KMS-11 (cell line): ENCODE measurements at regions not wholly inside any gene's neighbourhood (a gene's known extent, or its start where the extent isn't known, plus 50 kb on each side); places are given as distances from the start of the nearest gene placed in this dataset.

Source experiments
- H2AFZ ChIP-seq: fragments of 200-600 bp; sonication (generic); 2 replicates; pipeline ENCODE4 v1.6.1; 2016; ENCODE audit warnings: antibody characterized with exemption, mixed run types, low read depth
- H3K27ac ChIP-seq: fragments of 200-600 bp; sonication (generic); 2 replicates; pipeline ENCODE4 v1.6.1; 2016; ENCODE audit warnings: mild to moderate bottlenecking, mixed run types
- H3K27me3 ChIP-seq: fragments of 200-600 bp; sonication (generic); 2 replicates; pipeline ENCODE4 v1.6.1; 2017; ENCODE audit warnings: mild to moderate bottlenecking, low read depth, mixed run types, moderate library complexity; ENCODE audit not compliant: insufficient read depth
- H3K36me3 ChIP-seq: fragments of 200-600 bp; sonication (generic); 2 replicates; pipeline ENCODE4 v1.6.1; 2017; ENCODE audit warnings: mild to moderate bottlenecking, mixed run types; ENCODE audit not compliant: insufficient read depth
- H3K4me1 ChIP-seq: fragments of 200-600 bp; sonication (generic); 2 replicates; pipeline ENCODE4 v1.6.1; 2016; ENCODE audit warnings: mild to moderate bottlenecking, low read depth, mixed run types; ENCODE audit not compliant: poor library complexity, severe bottlenecking
- H3K4me2 ChIP-seq: fragments of 200-600 bp; sonication (generic); 2 replicates; pipeline ENCODE4 v1.7.0; 2016; ENCODE audit warnings: mild to moderate bottlenecking, mixed run types
- H3K4me3 ChIP-seq: fragments of 200-600 bp; sonication (generic); IDR thresholded peaks from 2 replicates; pipeline ENCODE4 v1.6.1; 2017; ENCODE audit warnings: low read depth, low read length, mixed read lengths; ENCODE audit not compliant: insufficient read depth
- H3K79me2 ChIP-seq: fragments of 200-600 bp; sonication (generic); 2 replicates; pipeline ENCODE4 v1.6.1; 2016; ENCODE audit warnings: low read depth, mixed run types; ENCODE audit not compliant: insufficient read depth
- H3K9ac ChIP-seq: fragments of 200-600 bp; sonication (generic); 2 replicates; pipeline ENCODE4 v1.6.1; 2016; ENCODE audit warnings: mild to moderate bottlenecking, mixed run types
- H4K20me1 ChIP-seq: fragments of 200-600 bp; sonication (generic); 2 replicates; pipeline ENCODE4 v1.6.1; 2016; ENCODE audit warnings: mild to moderate bottlenecking, mixed run types; ENCODE audit not compliant: insufficient read depth
- CTCF ChIP-seq: fragments of 200-600 bp; sonication (generic); conservative IDR thresholded peaks from 2 replicates; pipeline ENCODE4 v1.6.1; 2017; ENCODE audit warnings: low read depth, mild to moderate bottlenecking, antibody characterized with exemption, low read length, moderate library complexity, mixed read lengths

- TF ChIP-seq CTCF: no peak
- no peak overlapping the region for H3K9ac ChIP-seq
- H3K27me3 ChIP-seq: no peaks in the 10 kb centered on the region
These were observed 1352.0 kb upstream of the B3GALT2 start for GRCh38 chr1:194538453-194538852.

GRCh38 chr1:194537521-194537920 lies 1351.1 kb upstream of the B3GALT2 start:
- H3K4me1 ChIP-seq: no peaks in the 10 kb centered on the region
- no peaks in the 10 kb centered on the region for H3K27me3 ChIP-seq
- no peaks in the 10 kb centered on the region for H4K20me1 ChIP-seq
- H3K36me3 ChIP-seq: no peaks in the 10 kb centered on the region
- no peak overlapping the region for H2AFZ ChIP-seq
- no peak overlapping the region for H3K4me3 ChIP-seq
- H3K27ac ChIP-seq: no peak overlapping the region
- H3K4me2 ChIP-seq: no peak overlapping the region
- H3K79me2 ChIP-seq: no peaks in the 10 kb centered on the region
- H3K9ac ChIP-seq: no peak overlapping the region
- no peak for TF ChIP-seq CTCF

More at GRCh38 chr1:194538453-194538852, 1352.0 kb upstream of the B3GALT2 start:
- H3K4me3 ChIP-seq: no peak overlapping the region
- no peaks in the 10 kb centered on the region for H3K36me3 ChIP-seq
- no peak overlapping the region for H3K4me2 ChIP-seq
- H3K4me1 ChIP-seq: no peaks in the 10 kb centered on the region
- no peak overlapping the region for H2AFZ ChIP-seq
- no peaks in the 10 kb centered on the region for H3K79me2 ChIP-seq
- no peaks in the 10 kb centered on the region for H4K20me1 ChIP-seq
- H3K27ac ChIP-seq: no peak overlapping the region

GRCh38 chr1:194535369-194535768 lies 1349.0 kb upstream of the B3GALT2 start:
- no peaks in the 10 kb centered on the region for H3K36me3 ChIP-seq
- H3K4me1 ChIP-seq: no peaks in the 10 kb centered on the region
- no peaks in the 10 kb centered on the region for H3K27me3 ChIP-seq
- no peak overlapping the region for H3K4me3 ChIP-seq
- no peak overlapping the region for H3K27ac ChIP-seq
- H3K79me2 ChIP-seq: no peaks in the 10 kb centered on the region
- no peak for TF ChIP-seq CTCF
- no peak overlapping the region for H3K9ac ChIP-seq
- no peaks in the 10 kb centered on the region for H4K20me1 ChIP-seq
- no peak overlapping the region for H2AFZ ChIP-seq
- no peak overlapping the region for H3K4me2 ChIP-seq

GRCh38 chr1:194534784-194535183 lies 1348.4 kb upstream of the B3GALT2 start:
- H3K4me3 ChIP-seq: no peak overlapping the region
- no peaks in the 10 kb centered on the region for H3K4me1 ChIP-seq
- H3K79me2 ChIP-seq: no peaks in the 10 kb centered on the region
- no peaks in the 10 kb centered on the region for H3K27me3 ChIP-seq
- H3K4me2 ChIP-seq: no peak overlapping the region
- no peak overlapping the region for H3K27ac ChIP-seq
- H3K9ac ChIP-seq: no peak overlapping the region
- H2AFZ ChIP-seq: no peak overlapping the region
- H4K20me1 ChIP-seq: no peaks in the 10 kb centered on the region
- H3K36me3 ChIP-seq: no peaks in the 10 kb centered on the region
- no peak for TF ChIP-seq CTCF
